GM23338 (cell line): ENCODE measurements at regions not wholly inside any gene's neighbourhood (a gene's known extent, or its start where the extent isn't known, plus 50 kb on each side); places are given as distances from the start of the nearest gene placed in this dataset.

Experiments used
- ATAC-seq: fragments of 200-7000 bp; cut with Tn5 transposase; 3 replicates; pipeline ENCODE4 v1.9.1; 2020
- DNase-seq: peaks from one replicate; pipeline ENCODE4 v3.0.0-alpha.2; 2015; ENCODE audit warnings: low spot score
- H2AFZ ChIP-seq: fragments of 200-600 bp; sonication (generic); 2 replicates; pipeline ENCODE4 v1.8.0; 2016; ENCODE audit warnings: antibody characterized with exemption, mild to moderate bottlenecking, moderate library complexity
- H3F3A ChIP-seq: fragments of 200-600 bp; sonication (generic); replicated peaks from 2 replicates; pipeline ENCODE4 v1.8.0; 2017; ENCODE audit warnings: antibody characterized with exemption, mixed run types, low read depth
- H3K27ac ChIP-seq: fragments of 200-600 bp; sonication (generic); 2 replicates; pipeline ENCODE4 v1.6.1; 2016; ENCODE audit warnings: low read depth
- H3K27me3 ChIP-seq: fragments of 200-600 bp; sonication (generic); 2 replicates; pipeline ENCODE4 v1.8.0; 2016; ENCODE audit warnings: mild to moderate bottlenecking, mixed run types, moderate library complexity; ENCODE audit not compliant: insufficient read depth
- H3K36me3 ChIP-seq: fragments of 200-600 bp; sonication (generic); 2 replicates; pipeline ENCODE4 v1.8.0; 2016; ENCODE audit warnings: mild to moderate bottlenecking; ENCODE audit not compliant: insufficient read depth
- H3K4me1 ChIP-seq: fragments of 200-600 bp; sonication (generic); 2 replicates; pipeline ENCODE4 v1.8.0; 2016; ENCODE audit warnings: mild to moderate bottlenecking, moderate library complexity; ENCODE audit not compliant: insufficient read depth
- H3K4me2 ChIP-seq: fragments of 200-600 bp; sonication (generic); 2 replicates; pipeline ENCODE4 v1.7.1; 2017; ENCODE audit warnings: mixed run types
- H3K4me3 ChIP-seq: fragments of 200-600 bp; sonication (generic); 2 replicates; pipeline ENCODE4 v1.6.1; 2016; ENCODE audit warnings: mixed run types
- H3K79me2 ChIP-seq: fragments of 200-600 bp; sonication (generic); replicated peaks from 2 replicates; pipeline ENCODE4 v1.8.0; 2017; ENCODE audit warnings: mild to moderate bottlenecking; ENCODE audit not compliant: insufficient read depth
- H3K9me2 ChIP-seq: fragments of 200-600 bp; sonication (generic); 2 replicates; pipeline ENCODE4 v1.8.0; 2017; ENCODE audit not compliant: insufficient read depth
- H4K20me1 ChIP-seq: fragments of 200-600 bp; sonication (generic); replicated peaks from 2 replicates; pipeline ENCODE4 v1.8.0; 2017; ENCODE audit warnings: mild to moderate bottlenecking; ENCODE audit not compliant: insufficient read depth
- H3K27ac Mint-ChIP-seq: 2 replicates; pipeline ENCODE4 v1.8.0; 2020; ENCODE audit warnings: inconsistent platforms, mild to moderate bottlenecking, moderate library complexity, mixed read lengths
- H3K27me3 Mint-ChIP-seq: 3 replicates; pipeline ENCODE4 v1.8.0; 2022; ENCODE audit warnings: low read depth, mild to moderate bottlenecking, moderate library complexity, mixed read lengths, inconsistent platforms; ENCODE audit not compliant: insufficient read depth, poor library complexity
- H3K36me3 Mint-ChIP-seq: 3 replicates; pipeline ENCODE4 v1.8.0; 2021; ENCODE audit warnings: low read depth, mild to moderate bottlenecking, inconsistent platforms, moderate library complexity, mixed read lengths
- H3K4me1 Mint-ChIP-seq: 3 replicates; pipeline ENCODE4 v1.8.0; 2020; ENCODE audit warnings: mild to moderate bottlenecking, inconsistent platforms, mixed read lengths
- H3K4me3 Mint-ChIP-seq: 3 replicates; pipeline ENCODE4 v1.8.0; 2021; ENCODE audit warnings: moderate library complexity, mild to moderate bottlenecking, inconsistent platforms, mixed read lengths
- H3K9me3 Mint-ChIP-seq: 3 replicates; pipeline ENCODE4 v1.8.0; 2020; ENCODE audit warnings: moderate library complexity, mild to moderate bottlenecking, inconsistent platforms, mixed read lengths
- NANOG ChIP-seq: IDR thresholded peaks from 2 replicates; pipeline ENCODE4 v1.6.1; 2016; ENCODE audit warnings: antibody characterized with exemption, borderline replicate concordance
- POLR2AphosphoS5 ChIP-seq: IDR thresholded peaks from 2 replicates; pipeline ENCODE4 v1.6.1; 2016; ENCODE audit warnings: antibody characterized with exemption, low read depth
- STAT1 ChIP-seq: IDR thresholded peaks from one replicate; pipeline ENCODE4 v1.6.1; 2016; ENCODE audit warnings: antibody characterized with exemption; ENCODE audit not compliant: unreplicated experiment
- ZNF331 ChIP-seq: fragments of 250-450 bp; sonication (Bioruptor Pico); IDR thresholded peaks from 2 replicates; pipeline ENCODE4 v1.5.0; 2020; ENCODE audit warnings: low read depth, mild to moderate bottlenecking, moderate library complexity
- ZNF462 ChIP-seq: fragments of 250-450 bp; sonication (Bioruptor Pico); IDR thresholded peaks from 2 replicates; pipeline ENCODE4 v1.5.0; 2020; ENCODE audit warnings: mild to moderate bottlenecking, moderate library complexity
- TF ChIP-seq, protein P1 (sequence below): IDR thresholded peaks from one replicate; pipeline ENCODE4 v1.6.1; 2018; ENCODE audit warnings: antibody characterized with exemption; ENCODE audit not compliant: unreplicated experiment

- TF ChIP-seq, protein P1, sequence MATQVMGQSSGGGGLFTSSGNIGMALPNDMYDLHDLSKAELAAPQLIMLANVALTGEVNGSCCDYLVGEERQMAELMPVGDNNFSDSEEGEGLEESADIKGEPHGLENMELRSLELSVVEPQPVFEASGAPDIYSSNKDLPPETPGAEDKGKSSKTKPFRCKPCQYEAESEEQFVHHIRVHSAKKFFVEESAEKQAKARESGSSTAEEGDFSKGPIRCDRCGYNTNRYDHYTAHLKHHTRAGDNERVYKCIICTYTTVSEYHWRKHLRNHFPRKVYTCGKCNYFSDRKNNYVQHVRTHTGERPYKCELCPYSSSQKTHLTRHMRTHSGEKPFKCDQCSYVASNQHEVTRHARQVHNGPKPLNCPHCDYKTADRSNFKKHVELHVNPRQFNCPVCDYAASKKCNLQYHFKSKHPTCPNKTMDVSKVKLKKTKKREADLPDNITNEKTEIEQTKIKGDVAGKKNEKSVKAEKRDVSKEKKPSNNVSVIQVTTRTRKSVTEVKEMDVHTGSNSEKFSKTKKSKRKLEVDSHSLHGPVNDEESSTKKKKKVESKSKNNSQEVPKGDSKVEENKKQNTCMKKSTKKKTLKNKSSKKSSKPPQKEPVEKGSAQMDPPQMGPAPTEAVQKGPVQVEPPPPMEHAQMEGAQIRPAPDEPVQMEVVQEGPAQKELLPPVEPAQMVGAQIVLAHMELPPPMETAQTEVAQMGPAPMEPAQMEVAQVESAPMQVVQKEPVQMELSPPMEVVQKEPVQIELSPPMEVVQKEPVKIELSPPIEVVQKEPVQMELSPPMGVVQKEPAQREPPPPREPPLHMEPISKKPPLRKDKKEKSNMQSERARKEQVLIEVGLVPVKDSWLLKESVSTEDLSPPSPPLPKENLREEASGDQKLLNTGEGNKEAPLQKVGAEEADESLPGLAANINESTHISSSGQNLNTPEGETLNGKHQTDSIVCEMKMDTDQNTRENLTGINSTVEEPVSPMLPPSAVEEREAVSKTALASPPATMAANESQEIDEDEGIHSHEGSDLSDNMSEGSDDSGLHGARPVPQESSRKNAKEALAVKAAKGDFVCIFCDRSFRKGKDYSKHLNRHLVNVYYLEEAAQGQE: no peak
- TF ChIP-seq STAT1 (no peak), NANOG (no peak), ZNF331 (CRISPR knock-in tag) (no peak), ZNF462 (no peak), POLR2AphosphoS5 (no peak)
These were observed 493.2 kb downstream of the CCDC85A start (continued) for GRCh38 chr2:56676966-56677365.

- Mint-ChIP-seq H3K4me3 (no peak overlapping the region), H3K27me3 (no peaks in the 10 kb centered on the region), H3K4me1 (peaks cover 3% of the 10 kb centered on the region; the same call in 1 of the 3 replicates), H3K9me3 (no peaks in the 10 kb centered on the region), H3K36me3 (no peaks in the 10 kb centered on the region), H3K27ac (no peak overlapping the region)
- Histone ChIP-seq H3K27ac (no peak overlapping the region), H3K4me1 (no peaks in the 10 kb centered on the region), H3K36me3 (no peaks in the 10 kb centered on the region), H3K9me2 (no peaks in the 10 kb centered on the region), H2AFZ (no peak overlapping the region), H3K27me3 (no peaks in the 10 kb centered on the region), H3K79me2 (no peaks in the 10 kb centered on the region), H3F3A (no peaks in the 10 kb centered on the region), H4K20me1 (no peaks in the 10 kb centered on the region), H3K4me2 (no peak overlapping the region), H3K4me3 (no peak overlapping the region)
- no peak for ATAC-seq
- DNase-seq: no peak
- TF ChIP-seq NANOG: no peak
- no peak for TF ChIP-seq STAT1
These were observed 497.3 kb downstream of the CCDC85A start for GRCh38 chr2:56680971-56681631.
